CD4-positive, alpha-beta T cell (primary cell): ENCODE measurements at regions not wholly inside any gene's neighbourhood (a gene's known extent, or its start where the extent isn't known, plus 50 kb on each side); places are given as distances from the start of the nearest gene placed in this dataset.

Experiments used
- ATAC-seq: fragments of 200-7000 bp; cut with Tn5 transposase; one replicate; pipeline ENCODE4 v1.10.0; 2022; ENCODE audit warnings: mild to moderate bottlenecking; ENCODE audit not compliant: poor library complexity
- CTCF ChIA-PET: fragments of 350-600 bp; sonication (Branson Sonifier 250); formaldehyde crosslinking; loops from one replicate; lab custom pipeline; 2021; ENCODE audit warnings: antibody characterized with exemption, inconsistent platforms; lab: Charles Lee
- POLR2A ChIA-PET: fragments of 350-600 bp; sonication (Branson Sonifier 250); formaldehyde crosslinking; loops from one replicate; lab custom pipeline; 2021; ENCODE audit warnings: antibody characterized with exemption, inconsistent platforms; lab: Charles Lee
- DNase-seq, 14 experiments: peaks; one replicate each; pipeline ENCODE4 v3.0.0-alpha.2; 2013 to 2020; ENCODE audit warnings: mixed read lengths in 2 of 14
- H3K27ac ChIP-seq, 2 donors: one replicate each; pipeline versions ENCODE4 v1.5.1 to v1.7.0; 2013; ENCODE audit warnings: low read length in 2 of 2, low read depth in 1 of 2, mild to moderate bottlenecking in 1 of 2
- H3K27me3 ChIP-seq, 2 experiments: 1 replicate in 1 of 2; 2 replicates in 1 of 2; pipeline versions ENCODE4 v1.6.1 to v1.7.0; 2013; ENCODE audit warnings: low read length in 2 of 2, control low read depth in 1 of 2, mild to moderate bottlenecking in 1 of 2, moderate library complexity in 1 of 2; ENCODE audit not compliant: insufficient read depth in 2 of 2, control insufficient read depth in 1 of 2
- H3K36me3 ChIP-seq: one replicate; pipeline ENCODE4 v1.6.1; 2013; ENCODE audit warnings: low read length, control low read depth; ENCODE audit not compliant: insufficient read depth
- H3K4me1 ChIP-seq: one replicate; pipeline ENCODE4 v1.6.1; 2013; ENCODE audit warnings: low read length, control low read depth; ENCODE audit not compliant: insufficient read depth
- H3K4me3 ChIP-seq: one replicate; pipeline ENCODE4 v1.5.1; 2013; ENCODE audit warnings: mild to moderate bottlenecking, low read length, moderate library complexity
- H3K9me3 ChIP-seq, 2 experiments: 1 replicate in 1 of 2; 2 replicates in 1 of 2; pipeline versions ENCODE4 v1.6.1 to v1.7.0; 2013; ENCODE audit warnings: low read length in 2 of 2, mild to moderate bottlenecking in 2 of 2, control low read depth in 1 of 2, moderate library complexity in 1 of 2; ENCODE audit not compliant: control insufficient read depth in 1 of 2, insufficient read depth in 1 of 2
- H3K27ac Mint-ChIP-seq: one replicate; pipeline ENCODE4 v1.8.0; 2020; ENCODE audit warnings: mixed read lengths
- H3K27me3 Mint-ChIP-seq: one replicate; pipeline ENCODE4 v1.8.0; 2021; ENCODE audit warnings: mixed read lengths
- H3K36me3 Mint-ChIP-seq: one replicate; pipeline ENCODE4 v1.8.0; 2021; ENCODE audit warnings: low read depth, mixed read lengths
- H3K4me1 Mint-ChIP-seq: one replicate; pipeline ENCODE4 v1.8.0; 2021; ENCODE audit warnings: low read depth, mixed read lengths
- H3K4me3 Mint-ChIP-seq: one replicate; pipeline ENCODE4 v1.8.0; 2020; ENCODE audit warnings: mild to moderate bottlenecking, mixed read lengths
- H3K9me3 Mint-ChIP-seq: one replicate; pipeline ENCODE4 v1.8.0; 2020; ENCODE audit warnings: mixed read lengths
- intact Hi-C, 2 experiments: fragments of 100-400 bp; cut with DNase I in 1 of 2; cut with micrococcal nuclease in 1 of 2; formaldehyde crosslinking; loops; one replicate each; pipeline versions ENCODE4 v1.15.1 to v1.9.0; 2023 to 2025; cut with DNase I, micrococcal nuclease
- TF ChIP-seq, protein P1 (sequence below): fragments of 200-600 bp; IDR thresholded peaks from one replicate; pipeline ENCODE4 v1.8.0; 2022; ENCODE audit warnings: antibody characterized with exemption, mild to moderate bottlenecking

GRCh38 chr13:50742968-50743367, 100.5 kb downstream of the DLEU7 start:
- no peaks in the 10 kb centered on the region for H3K36me3 Mint-ChIP-seq
- Histone ChIP-seq H3K36me3 (no peaks in the 10 kb centered on the region), H3K4me3 (no peak overlapping the region), H3K9me3 (no peaks in the 10 kb centered on the region), H3K27ac (no peak overlapping the region), H3K4me1 (no peaks in the 10 kb centered on the region), H3K27me3 (no peaks in the 10 kb centered on the region)
- DNase-seq (no peak), ATAC-seq (no peak)
- no peaks in the 10 kb centered on the region for H3K4me1 Mint-ChIP-seq
- CTCF ChIA-PET, result no interaction called here
- H3K4me3 Mint-ChIP-seq, result no peak overlapping the region
- POLR2A ChIA-PET, result no interaction called here
- no peak overlapping the region for H3K27ac Mint-ChIP-seq
- H3K27me3 Mint-ChIP-seq, result no peaks in the 10 kb centered on the region
- TF ChIP-seq, protein P1, sequence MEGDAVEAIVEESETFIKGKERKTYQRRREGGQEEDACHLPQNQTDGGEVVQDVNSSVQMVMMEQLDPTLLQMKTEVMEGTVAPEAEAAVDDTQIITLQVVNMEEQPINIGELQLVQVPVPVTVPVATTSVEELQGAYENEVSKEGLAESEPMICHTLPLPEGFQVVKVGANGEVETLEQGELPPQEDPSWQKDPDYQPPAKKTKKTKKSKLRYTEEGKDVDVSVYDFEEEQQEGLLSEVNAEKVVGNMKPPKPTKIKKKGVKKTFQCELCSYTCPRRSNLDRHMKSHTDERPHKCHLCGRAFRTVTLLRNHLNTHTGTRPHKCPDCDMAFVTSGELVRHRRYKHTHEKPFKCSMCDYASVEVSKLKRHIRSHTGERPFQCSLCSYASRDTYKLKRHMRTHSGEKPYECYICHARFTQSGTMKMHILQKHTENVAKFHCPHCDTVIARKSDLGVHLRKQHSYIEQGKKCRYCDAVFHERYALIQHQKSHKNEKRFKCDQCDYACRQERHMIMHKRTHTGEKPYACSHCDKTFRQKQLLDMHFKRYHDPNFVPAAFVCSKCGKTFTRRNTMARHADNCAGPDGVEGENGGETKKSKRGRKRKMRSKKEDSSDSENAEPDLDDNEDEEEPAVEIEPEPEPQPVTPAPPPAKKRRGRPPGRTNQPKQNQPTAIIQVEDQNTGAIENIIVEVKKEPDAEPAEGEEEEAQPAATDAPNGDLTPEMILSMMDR, result no peak
- intact Hi-C loops, result no loop called here
- H3K9me3 Mint-ChIP-seq, result no peaks in the 10 kb centered on the region

DNA sequence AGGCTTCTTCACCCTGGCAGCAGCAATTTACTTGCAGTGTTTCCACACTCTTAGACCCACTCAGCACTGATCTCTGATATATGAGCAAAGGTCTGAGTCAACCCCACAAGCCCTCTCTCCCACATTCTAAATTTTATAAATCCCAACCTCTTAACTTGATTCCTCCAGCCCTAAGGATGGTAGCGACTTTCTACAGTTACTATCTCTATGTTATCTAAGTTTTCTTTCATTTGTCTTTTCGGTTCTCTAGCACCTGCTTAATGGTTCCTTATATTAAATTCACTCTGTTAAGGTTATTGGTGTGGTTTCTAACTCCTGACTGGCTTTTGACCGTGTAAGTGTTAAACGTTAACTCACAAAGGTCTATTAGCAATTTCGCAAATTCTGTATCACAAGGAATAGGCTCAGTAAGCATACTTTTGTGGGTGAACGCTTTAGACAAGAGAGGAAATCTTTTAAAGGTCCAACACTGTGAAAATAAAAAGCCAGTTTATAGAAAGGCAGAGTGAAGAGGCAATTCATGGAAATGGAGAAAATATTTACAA, 99.3 kb downstream of the DLEU7 start:
- intact Hi-C loops, result no loop called here

GRCh38 chr13:50745542-50746115, 97.9 kb downstream of the DLEU7 start:
- H3K27ac Mint-ChIP-seq, result no peak overlapping the region
- no peaks in the 10 kb centered on the region for H3K4me1 Mint-ChIP-seq
- no peaks in the 10 kb centered on the region for H3K27me3 Mint-ChIP-seq
- TF ChIP-seq, protein P1, result no peak
- Histone ChIP-seq H3K27ac (no peak overlapping the region), H3K36me3 (no peaks in the 10 kb centered on the region), H3K9me3 (no peaks in the 10 kb centered on the region), H3K27me3 (no peaks in the 10 kb centered on the region), H3K4me3 (no peak overlapping the region), H3K4me1 (no peaks in the 10 kb centered on the region)
- H3K4me3 Mint-ChIP-seq, result no peak overlapping the region
- H3K9me3 Mint-ChIP-seq, result peaks cover 4% of the 10 kb centered on the region
- CTCF ChIA-PET, result no interaction called here
- ATAC-seq, result no peak
- POLR2A ChIA-PET, result no interaction called here
- DNase-seq, result no peak
- no peaks in the 10 kb centered on the region for H3K36me3 Mint-ChIP-seq
- intact Hi-C loops, result no loop called here

More for the DNA sequence above, 99.3 kb downstream of the DLEU7 start:
- H3K4me1 ChIP-seq, result no peaks in the 10 kb centered on the region
- no peak overlapping the region for H3K27ac ChIP-seq
- H3K36me3 ChIP-seq, result no peaks in the 10 kb centered on the region
- DNase-seq (no peak), ATAC-seq (no peak)
- no peak overlapping the region for H3K27ac Mint-ChIP-seq
- no peaks in the 10 kb centered on the region for H3K4me1 Mint-ChIP-seq
- H3K4me3 Mint-ChIP-seq, result no peak overlapping the region
- POLR2A ChIA-PET, result no interaction called here
- H3K9me3 Mint-ChIP-seq, result no peaks in the 10 kb centered on the region
- no peaks in the 10 kb centered on the region for H3K27me3 Mint-ChIP-seq
- H3K9me3 ChIP-seq, result no peaks in the 10 kb centered on the region
- H3K27me3 ChIP-seq, result no peaks in the 10 kb centered on the region
- CTCF ChIA-PET, result no interaction called here
- TF ChIP-seq, protein P1, result no peak
- no peak overlapping the region for H3K4me3 ChIP-seq
- no peaks in the 10 kb centered on the region for H3K36me3 Mint-ChIP-seq
